ENCODE measurements at regions not wholly inside any gene's neighbourhood (a gene's known extent, or its start where the extent isn't known, plus 50 kb on each side); places are given as distances from the start of the nearest gene placed in this dataset.

GRCh38 chr6:148053796-148054195, 288.8 kb upstream of the SASH1 start:
- Histone ChIP-seq H3K9ac (ENCODE audit: low read depth in 2 of 2, low read length in 2 of 2) (no peak overlapping the region), H3K36me3 (no peaks in the 10 kb centered on the region), H3K4me1 (no peaks in the 10 kb centered on the region), H3K27me3 (no peaks in the 10 kb centered on the region), H3K4me3 (no peak overlapping the region), H3K9me3 (no peaks in the 10 kb centered on the region), H3K27ac (no peak overlapping the region)
- DNase-seq: no peak
- no peak for TF ChIP-seq CTCF (IDR thresholded peaks at IDR 0.05)
- intact Hi-C loops (cut with DNase I): no loop called here

GRCh38 chr6:148054219-148054618, 288.4 kb upstream of the SASH1 start:
- H3K9me3 ChIP-seq: no peaks in the 10 kb centered on the region
- intact Hi-C loops (cut with DNase I): no loop called here
- H3K36me3 ChIP-seq: no peaks in the 10 kb centered on the region
- no peaks in the 10 kb centered on the region for H3K27me3 ChIP-seq
- H3K9ac ChIP-seq (ENCODE audit: low read depth in 2 of 2, low read length in 2 of 2): no peak overlapping the region
- DNase-seq: no peak
- no peak for TF ChIP-seq CTCF (IDR thresholded peaks at IDR 0.05)
- H3K4me1 ChIP-seq: no peaks in the 10 kb centered on the region
- no peak overlapping the region for H3K4me3 ChIP-seq
- no peak overlapping the region for H3K27ac ChIP-seq

- H3K4me1 ChIP-seq: no peaks in the 10 kb centered on the region
- no peaks in the 10 kb centered on the region for H3K9me3 ChIP-seq
- no peaks in the 10 kb centered on the region for H3K27me3 ChIP-seq
- DNase-seq: no peak
- TF ChIP-seq CTCF (IDR thresholded peaks at IDR 0.05): no peak
- H3K27ac ChIP-seq: no peak overlapping the region
- no peak overlapping the region for H3K9ac ChIP-seq (ENCODE audit: low read depth in 2 of 2, low read length in 2 of 2)
- no peak overlapping the region for H3K4me3 ChIP-seq
- intact Hi-C loops (cut with DNase I): no loop called here
- no peaks in the 10 kb centered on the region for H3K36me3 ChIP-seq
Observed at GRCh38 chr6:148055419-148055818, 287.2 kb upstream of the SASH1 start.

GRCh38 chr6:148059869-148060268, 282.8 kb upstream of the SASH1 start:
- intact Hi-C loops (cut with DNase I): no loop called here
- H3K27ac ChIP-seq: no peak overlapping the region
- no peak for TF ChIP-seq CTCF (IDR thresholded peaks at IDR 0.05)
- no peak for DNase-seq
- no peaks in the 10 kb centered on the region for H3K4me1 ChIP-seq
- no peaks in the 10 kb centered on the region for H3K36me3 ChIP-seq
- no peaks in the 10 kb centered on the region for H3K9me3 ChIP-seq
- H3K4me3 ChIP-seq: no peak overlapping the region
- no peak overlapping the region for H3K9ac ChIP-seq (ENCODE audit: low read depth in 2 of 2, low read length in 2 of 2)
- no peaks in the 10 kb centered on the region for H3K27me3 ChIP-seq

- no peak for TF ChIP-seq CTCF (IDR thresholded peaks at IDR 0.05)
- H3K9ac ChIP-seq (ENCODE audit: low read depth in 2 of 2, low read length in 2 of 2): no peak overlapping the region
- no peaks in the 10 kb centered on the region for H3K4me1 ChIP-seq
- no peak overlapping the region for H3K27ac ChIP-seq
- DNase-seq: no peak
- H3K9me3 ChIP-seq: no peaks in the 10 kb centered on the region
- intact Hi-C loops (cut with DNase I): no loop called here
- no peak overlapping the region for H3K4me3 ChIP-seq
- H3K27me3 ChIP-seq: no peaks in the 10 kb centered on the region
- no peaks in the 10 kb centered on the region for H3K36me3 ChIP-seq
Observed at GRCh38 chr6:148064406-148065134, 278.1 kb upstream of the SASH1 start.

Data from colonic mucosa (tissue), 4 donors.